ENCODE measurements at regions not wholly inside any gene's neighbourhood (a gene's known extent, or its start where the extent isn't known, plus 50 kb on each side); places are given as distances from the start of the nearest gene placed in this dataset.

- no peak for DNase-seq (ENCODE audit: low spot score)
Observed at GRCh38 chr14:49240383-49240782, 345.8 kb downstream of the RPS29 start.

DNA sequence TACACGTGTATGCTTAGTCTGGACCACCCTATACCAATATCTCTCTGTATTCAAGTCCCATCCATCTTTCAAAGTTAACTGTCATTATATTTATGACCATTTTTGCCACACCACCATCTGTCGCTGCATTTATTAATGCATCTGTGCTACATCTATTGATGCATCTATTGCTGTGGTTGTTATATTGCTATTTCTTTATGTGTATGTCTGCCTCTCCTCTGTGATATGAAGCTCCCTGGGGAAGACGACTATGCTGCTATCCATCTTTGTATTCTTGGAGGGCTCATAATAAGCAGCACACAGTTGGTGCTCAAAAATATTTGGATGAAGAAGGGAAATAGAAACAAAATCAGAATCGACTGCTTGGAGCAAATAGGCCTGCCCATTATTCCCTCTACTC lies 357.6 kb downstream of the RPS29 start:
- no peak for DNase-seq (ENCODE audit: low spot score)

GRCh38 chr14:49221316-49221715 lies 364.9 kb downstream of the RPS29 start:
- DNase-seq (ENCODE audit: low spot score): no peak

- DNase-seq (ENCODE audit: low spot score): no peak
Observed at GRCh38 chr14:49220492-49220891, 365.7 kb downstream of the RPS29 start.

DNA sequence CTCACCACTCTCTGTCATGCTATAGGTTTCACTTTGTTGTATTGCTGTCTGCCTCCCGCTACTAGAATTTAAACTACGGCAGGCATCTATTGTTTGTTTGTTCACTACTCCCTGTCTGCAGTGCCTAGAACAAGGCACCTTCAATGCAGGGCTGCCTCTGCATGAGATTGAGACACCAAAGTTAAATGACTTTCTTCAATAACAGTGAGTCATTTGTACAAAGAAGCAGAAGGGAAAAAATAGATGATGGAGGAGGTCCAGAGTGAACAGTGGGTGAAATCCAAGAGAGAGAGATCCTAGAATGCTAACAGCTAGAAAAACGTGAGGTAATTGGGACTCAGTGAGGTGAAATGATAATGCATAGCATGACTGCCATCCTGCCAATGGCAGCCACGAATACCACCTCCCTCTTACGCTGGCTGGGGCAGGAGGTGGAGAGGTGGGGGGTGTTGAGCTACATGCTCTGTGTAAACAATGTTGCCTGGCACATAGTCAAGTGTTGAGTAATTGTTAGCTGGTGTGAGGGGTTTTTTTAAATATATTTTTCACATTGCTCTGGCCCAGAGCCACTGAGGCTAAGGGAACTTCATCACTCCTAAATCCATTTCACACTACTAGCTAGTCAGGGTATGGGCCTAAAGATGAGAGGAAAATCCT lies 367.6 kb downstream of the RPS29 start:
- DNase-seq (ENCODE audit: low spot score): no peak

DNA sequence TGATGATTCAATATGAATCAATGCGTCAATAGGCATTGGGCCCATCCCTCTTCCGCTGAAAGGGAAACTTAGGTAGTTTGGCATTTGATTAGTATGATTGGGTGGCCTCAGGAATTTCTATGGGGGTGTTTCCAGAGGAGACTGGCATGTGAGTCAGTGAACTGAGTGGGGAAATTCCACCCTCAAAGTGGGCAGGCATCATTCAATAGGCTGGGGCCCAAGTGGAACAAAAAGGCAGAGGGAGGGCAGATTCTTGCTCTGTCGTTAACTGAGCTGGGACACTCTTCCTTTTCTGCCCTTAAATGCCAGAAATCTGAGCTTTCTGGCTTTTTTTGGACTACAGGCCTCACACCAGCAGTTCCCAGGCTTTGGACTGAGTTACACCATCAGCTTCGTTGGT lies 373.5 kb downstream of the RPS29 start:
- no peak for DNase-seq (ENCODE audit: low spot score)

GRCh38 chr14:49209416-49209815 lies 376.8 kb downstream of the RPS29 start:
- DNase-seq (ENCODE audit: low spot score): no peak

DNA sequence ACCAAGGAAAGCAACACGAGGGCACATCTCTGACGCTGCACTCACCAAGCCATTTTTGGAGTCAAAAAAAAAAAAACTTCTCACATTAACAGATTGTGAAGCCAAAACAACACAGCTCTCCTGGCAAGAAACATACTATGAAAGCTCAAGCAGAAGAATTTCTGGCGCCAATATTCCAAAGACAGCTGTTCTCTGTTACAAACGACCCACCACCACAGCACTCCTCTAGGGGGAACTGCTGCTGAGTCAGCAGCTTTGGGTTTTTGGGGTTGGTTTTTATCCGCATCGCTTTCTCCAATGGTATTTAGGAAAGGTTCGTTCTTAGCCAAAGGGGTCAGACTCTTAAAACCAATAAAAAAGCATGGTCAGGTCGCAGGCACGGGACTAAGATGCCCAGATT lies 379.4 kb downstream of the RPS29 start:
- DNase-seq (ENCODE audit: low spot score): no peak

DNA sequence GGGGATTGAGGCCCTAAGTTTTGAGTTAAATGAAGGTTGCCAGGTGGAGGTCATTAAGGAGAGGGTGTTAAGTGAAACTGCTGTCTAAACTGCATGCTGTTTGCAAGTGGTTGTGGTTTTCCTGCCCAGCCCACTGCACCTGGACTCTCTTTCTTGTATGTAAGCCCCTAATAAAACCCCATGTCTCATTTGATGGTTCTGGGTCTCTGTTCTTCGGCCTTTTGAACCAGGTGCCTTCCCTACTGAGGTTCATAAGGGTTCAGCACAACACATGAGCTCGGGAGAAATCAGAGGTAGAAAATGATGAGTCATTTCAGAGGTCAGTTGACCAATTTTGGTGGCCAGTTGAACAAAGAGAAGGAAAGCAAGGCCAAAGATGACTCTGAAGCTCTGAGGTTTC lies 382.5 kb downstream of the RPS29 start:
- DNase-seq (ENCODE audit: low spot score): no peak

- no peak for DNase-seq (ENCODE audit: low spot score)
Observed at GRCh38 chr14:49199159-49199558, 387.0 kb downstream of the RPS29 start.

DNA sequence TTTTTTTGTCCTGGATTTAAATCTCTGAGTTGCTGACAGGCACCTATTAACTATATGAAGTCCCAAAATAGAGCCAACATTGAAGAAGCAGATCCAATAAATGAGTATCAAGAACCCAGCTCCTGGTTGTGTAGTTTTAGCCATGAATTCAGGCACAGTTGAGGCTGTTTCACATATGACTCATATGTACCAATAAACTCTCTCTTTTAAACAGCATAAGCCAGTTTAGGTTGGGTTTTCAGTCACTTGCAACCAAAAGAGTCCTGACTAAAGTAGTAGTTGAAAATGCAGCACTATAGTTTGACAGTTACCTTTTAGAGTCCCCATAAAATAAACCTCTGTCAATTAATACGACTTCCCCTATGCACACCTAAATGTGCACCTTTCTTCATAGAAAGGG lies 389.9 kb downstream of the RPS29 start:
- DNase-seq (ENCODE audit: low spot score): no peak

GRCh38 chr14:49194067-49194466 lies 392.1 kb downstream of the RPS29 start:
- DNase-seq (ENCODE audit: low spot score): no peak

DNA sequence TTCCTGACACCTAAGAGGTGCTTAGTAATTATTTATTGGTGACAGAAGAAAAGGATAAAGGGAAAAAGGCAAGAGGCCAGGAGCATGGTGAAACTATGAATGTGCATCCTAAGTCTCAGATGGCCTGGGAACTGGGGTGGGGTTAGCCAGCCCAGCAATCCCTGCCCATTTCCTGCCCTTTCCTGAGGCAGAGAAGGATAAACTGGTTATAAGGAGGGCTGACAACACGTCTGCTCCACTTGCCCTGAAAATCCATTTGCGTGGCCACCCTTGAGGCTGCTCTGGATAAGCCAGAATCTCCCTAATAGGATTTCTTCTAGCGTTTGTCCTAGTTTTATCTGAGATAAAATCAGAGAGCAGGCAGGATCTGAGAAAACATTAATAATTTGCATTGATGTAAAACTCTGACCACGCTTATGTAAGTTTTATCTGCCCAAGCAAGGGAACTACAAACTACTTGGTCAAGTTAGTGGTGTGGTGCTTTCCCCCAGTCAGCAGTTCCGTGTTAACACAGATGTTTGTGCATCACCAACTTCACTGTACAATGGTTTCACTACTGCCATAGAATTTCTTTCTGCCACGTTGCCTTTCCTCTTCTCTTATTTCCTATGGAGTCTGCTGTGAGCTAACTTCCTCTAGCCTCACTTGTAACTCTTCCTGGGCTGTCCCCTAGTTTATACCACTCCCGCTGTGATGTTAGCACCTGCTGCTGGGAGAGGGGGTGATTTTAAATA lies 392.7 kb downstream of the RPS29 start:
- no peak for DNase-seq (ENCODE audit: low spot score)

- no peak for DNase-seq (ENCODE audit: low spot score)
Observed at GRCh38 chr14:49191380-49191779, 394.8 kb downstream of the RPS29 start.

GRCh38 chr14:49189375-49189774 lies 396.8 kb downstream of the RPS29 start:
- no peak for DNase-seq (ENCODE audit: low spot score)

GRCh38 chr14:49187799-49188198 lies 398.4 kb downstream of the RPS29 start:
- DNase-seq (ENCODE audit: low spot score): no peak

DNA sequence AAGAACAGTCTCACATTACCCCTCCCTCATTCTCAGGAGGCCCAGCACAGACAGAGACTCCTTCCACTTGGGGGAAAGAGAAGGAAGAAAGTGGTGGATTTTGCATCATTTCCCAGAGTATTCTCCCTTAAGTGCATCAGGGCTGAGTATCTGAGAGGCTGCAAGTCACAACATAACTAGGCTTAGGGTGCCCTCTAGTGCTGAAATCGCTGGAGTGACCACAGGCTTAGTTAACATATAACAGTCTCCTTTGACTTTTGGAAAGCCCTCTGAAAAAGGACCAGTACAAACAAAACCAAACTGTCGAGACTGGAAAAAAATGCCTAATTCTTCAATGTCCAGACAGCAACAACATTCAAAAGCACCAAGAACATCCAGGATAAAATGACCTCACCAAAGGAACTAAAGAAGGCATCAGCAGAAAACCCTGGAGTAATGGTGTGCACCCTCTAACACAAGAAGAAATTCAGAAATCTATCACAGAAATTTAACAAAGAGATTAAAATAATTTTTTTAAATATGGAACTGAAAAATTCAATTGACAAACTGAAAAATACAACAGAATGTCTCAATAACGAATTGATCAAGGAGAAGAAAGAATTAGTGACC lies 412.3 kb downstream of the RPS29 start:
- peak; percentile 69 for DNase-seq (ENCODE audit: low spot score)

- no peak for DNase-seq (ENCODE audit: low spot score)
Observed at GRCh38 chr14:49164074-49164473, 422.1 kb downstream of the RPS29 start.

DNA sequence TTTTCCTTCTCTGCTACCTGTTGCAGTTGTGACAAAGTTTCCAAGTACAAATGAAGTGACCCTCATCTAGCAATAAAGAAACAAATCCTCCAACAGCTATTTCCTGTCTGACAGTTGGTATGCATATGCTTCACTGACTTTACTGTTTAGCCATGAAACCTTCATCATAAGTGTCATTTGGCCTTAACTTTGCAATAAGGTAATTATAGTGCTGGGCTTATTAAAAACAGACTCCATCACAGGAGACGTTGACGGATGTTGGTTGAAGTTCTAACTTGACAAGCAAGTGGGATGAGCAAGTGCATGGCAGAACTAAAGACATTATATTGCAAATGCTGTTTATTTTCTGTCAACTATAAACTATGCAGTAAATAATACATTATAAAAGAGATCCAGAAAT lies 425.2 kb downstream of the RPS29 start:
- DNase-seq (ENCODE audit: low spot score): no peak

DNA sequence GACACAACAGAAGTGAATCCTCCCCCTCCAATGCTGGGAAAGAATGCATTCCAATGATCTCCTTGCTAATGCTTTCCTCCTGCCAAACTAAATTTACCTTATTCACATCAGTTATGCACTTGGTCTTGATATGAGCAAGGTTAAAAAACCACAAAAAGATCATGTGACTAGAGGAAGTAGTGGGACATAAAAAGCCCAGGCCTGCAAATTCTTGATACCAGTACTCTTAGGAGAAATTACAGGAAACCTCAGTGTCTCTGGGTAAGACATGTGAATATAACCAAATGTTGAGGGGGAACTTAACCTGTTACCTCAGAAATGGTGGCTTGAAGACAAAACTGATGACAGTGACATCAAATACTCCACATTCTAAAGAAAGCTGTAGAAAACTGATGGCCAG lies 427.1 kb downstream of the RPS29 start:
- no peak for DNase-seq (ENCODE audit: low spot score)

DNA sequence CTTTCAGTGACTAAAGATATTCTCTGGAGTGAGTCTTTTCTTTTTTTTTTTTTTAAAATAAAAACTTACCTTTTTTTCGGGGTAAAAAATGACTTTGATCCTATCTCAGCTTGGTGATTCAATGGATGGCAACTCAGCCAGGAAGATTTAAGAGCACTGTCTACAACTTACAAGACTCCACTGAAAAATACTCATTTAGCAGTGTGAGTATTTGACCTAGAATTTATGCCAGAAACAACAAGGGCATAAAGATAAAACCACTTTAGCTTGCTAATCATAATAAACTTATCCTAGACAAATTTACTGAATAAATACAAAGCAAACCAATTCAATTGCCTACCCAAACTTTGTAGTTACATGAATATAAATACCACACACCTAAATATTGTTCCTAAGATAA lies 446.6 kb downstream of the RPS29 start:
- DNase-seq (ENCODE audit: low spot score): no peak

DNA sequence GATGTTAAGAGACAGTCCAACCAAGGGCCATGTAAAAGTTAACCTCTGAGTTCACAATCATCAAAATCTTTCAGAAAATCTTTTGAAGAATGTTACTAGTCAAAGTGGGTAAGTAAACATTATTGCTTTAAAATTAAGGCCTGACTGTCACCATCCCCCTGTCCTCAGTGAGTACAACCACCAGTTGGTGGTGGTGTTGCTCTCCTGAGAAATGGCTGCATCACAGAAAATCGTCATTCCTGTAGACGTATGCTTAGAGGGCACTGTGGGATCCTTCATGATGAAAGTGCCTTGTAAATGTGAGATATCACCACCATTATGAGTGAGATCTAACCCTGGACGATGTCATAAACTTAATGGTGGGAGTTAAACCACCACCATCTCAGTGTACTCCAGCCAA lies 451.2 kb downstream of the RPS29 start:
- peak; percentile 6 for DNase-seq (ENCODE audit: low spot score)

GRCh38 chr14:49121246-49121645 lies 464.9 kb downstream of the RPS29 start:
- no peak for DNase-seq (ENCODE audit: low spot score)
